SU-DHL-6 (cell line): ENCODE measurements at regions not wholly inside any gene's neighbourhood (a gene's known extent, or its start where the extent isn't known, plus 50 kb on each side); places are given as distances from the start of the nearest gene placed in this dataset.

Source experiments
- CTCF ChIP-seq: fragments of 200-600 bp; sonication (generic); IDR thresholded peaks from one replicate; pipeline ENCODE4 v1.5.1; 2017; ENCODE audit warnings: antibody characterized with exemption, mild to moderate bottlenecking, low read length, moderate library complexity; ENCODE audit not compliant: insufficient read depth, poor library complexity, severe bottlenecking
- EZH2phosphoT487 ChIP-seq: fragments of 200-600 bp; sonication (generic), shearing (Covaris generic); conservative IDR thresholded peaks from 2 replicates; pipeline ENCODE4 v1.6.1; 2018; ENCODE audit warnings: mild to moderate bottlenecking, antibody characterized with exemption, low read length, moderate library complexity, mixed read lengths

GRCh38 chr18:42364766-42365165 lies 409.7 kb downstream of the PIK3C3 start:
- TF ChIP-seq CTCF (no peak), EZH2phosphoT487 (no peak)
